GM18870 (cell line): ENCODE measurements at regions not wholly inside any gene's neighbourhood (a gene's known extent, or its start where the extent isn't known, plus 50 kb on each side); places are given as distances from the start of the nearest gene placed in this dataset.
"Not testable (repeated sequence)": the region's sequence is repeated elsewhere in the genome, so short reads cannot be mapped to it uniquely, and the experiment has no call there.

ENCODE experiments used
- ATAC-seq: cut with Tn5 transposase; IDR thresholded peaks from one replicate; pipeline ENCODE4 v1.9.1; 2021; ENCODE audit warnings: moderate library complexity; ENCODE audit not compliant: unreplicated experiment

- ATAC-seq: no peak
Observed at GRCh38 chr1:88317396-88317795, 366.7 kb upstream of the PKN2 start.

- ATAC-seq: no peak
Observed at GRCh38 chr1:88318740-88319139, 365.3 kb upstream of the PKN2 start.

- ATAC-seq: no peak
Observed at GRCh38 chr1:88320291-88320690, 363.8 kb upstream of the PKN2 start.

GRCh38 chr1:88321706-88322105 is 362.4 kb upstream of the PKN2 start:
- ATAC-seq: no peak

GRCh38 chr1:88324899-88325298 is 359.2 kb upstream of the PKN2 start:
- no peak for ATAC-seq

- no peak for ATAC-seq
Observed at GRCh38 chr1:88327391-88328267, 356.4 kb upstream of the PKN2 start.

- ATAC-seq: no peak
Observed at GRCh38 chr1:88330201-88330600, 353.9 kb upstream of the PKN2 start.

- ATAC-seq: no peak
Observed at GRCh38 chr1:88333086-88333695, 350.9 kb upstream of the PKN2 start.

- ATAC-seq: no peak
Observed at GRCh38 chr1:88341447-88341846, 342.6 kb upstream of the PKN2 start.

- not testable (repeated sequence) for ATAC-seq
Observed at GRCh38 chr1:88342081-88342480, 342.0 kb upstream of the PKN2 start.

GRCh38 chr1:88350648-88351047 is 333.4 kb upstream of the PKN2 start:
- ATAC-seq: no peak

GRCh38 chr1:88351960-88352359 is 332.1 kb upstream of the PKN2 start:
- ATAC-seq: no peak

GRCh38 chr1:88354256-88354655 is 329.8 kb upstream of the PKN2 start:
- ATAC-seq: no peak

- ATAC-seq: no peak
Observed at GRCh38 chr1:88357729-88358128, 326.3 kb upstream of the PKN2 start.

- no peak for ATAC-seq
Observed at GRCh38 chr1:88371436-88372023, 312.5 kb upstream of the PKN2 start.

GRCh38 chr1:88375977-88376376 is 308.1 kb upstream of the PKN2 start:
- no peak for ATAC-seq

GRCh38 chr1:88376421-88376820 is 307.7 kb upstream of the PKN2 start:
- ATAC-seq: no peak

GRCh38 chr1:88378560-88378959 is 305.5 kb upstream of the PKN2 start:
- no peak for ATAC-seq

- no peak for ATAC-seq
Observed at GRCh38 chr1:88394958-88395357, 289.1 kb upstream of the PKN2 start.

GRCh38 chr1:88398338-88398737 is 285.7 kb upstream of the PKN2 start:
- no peak for ATAC-seq

GRCh38 chr1:88399690-88400089 is 284.4 kb upstream of the PKN2 start:
- ATAC-seq: peak; percentile 74

- ATAC-seq: peak; percentile 93
Observed at GRCh38 chr1:88401313-88401712, 282.8 kb upstream of the PKN2 start.
